CD14-positive monocyte (primary cell): ENCODE measurements at regions not wholly inside any gene's neighbourhood (a gene's known extent, or its start where the extent isn't known, plus 50 kb on each side); places are given as distances from the start of the nearest gene placed in this dataset.

Experiments
- DNase-seq, 3 donors: peaks; one replicate each; pipeline ENCODE4 v3.0.0-alpha.2; 2011 to 2022
- H2AFZ ChIP-seq: 2 replicates; pipeline ENCODE4 v1.6.0; 2012; ENCODE audit warnings: mild to moderate bottlenecking, low read depth, low read length, inconsistent platforms; ENCODE audit not compliant: insufficient read depth, poor library complexity, severe bottlenecking
- H3K27ac ChIP-seq, 2 donors: 1 replicate in 1 of 2; 2 replicates in 1 of 2; pipeline ENCODE4 v1.5.1; 2012 to 2013; ENCODE audit warnings: low read length in 2 of 2, control low read depth in 1 of 2, inconsistent platforms in 1 of 2, low read depth in 1 of 2, mild to moderate bottlenecking in 1 of 2
- H3K27me3 ChIP-seq, 2 donors: one replicate each; pipeline versions ENCODE4 v1.6.0 to v1.6.1; 2011 to 2013; ENCODE audit warnings: low read length in 2 of 2; ENCODE audit not compliant: control insufficient read depth in 2 of 2, insufficient read depth in 2 of 2
- H3K36me3 ChIP-seq, 2 donors: replicated peaks in 1 of 2; 1 replicate in 1 of 2; 2 replicates in 1 of 2; pipeline versions ENCODE4 v1.5.1 to v1.6.1; 2012 to 2013; ENCODE audit warnings: low read length in 2 of 2, control low read depth in 1 of 2, inconsistent platforms in 1 of 2, mild to moderate bottlenecking in 1 of 2; ENCODE audit not compliant: insufficient read depth in 2 of 2, control insufficient read depth in 1 of 2
- H3K4me1 ChIP-seq, 2 donors: 1 replicate in 1 of 2; 2 replicates in 1 of 2; pipeline versions ENCODE4 v1.5.1 to v1.6.1; 2012 to 2013; ENCODE audit warnings: low read length in 2 of 2, control low read depth in 1 of 2, inconsistent platforms in 1 of 2, mild to moderate bottlenecking in 1 of 2, moderate library complexity in 1 of 2; ENCODE audit not compliant: insufficient read depth in 2 of 2, control insufficient read depth in 1 of 2
- H3K4me2 ChIP-seq: replicated peaks from 2 replicates; pipeline ENCODE3; 2012; ENCODE audit warnings: low read length, moderate library complexity, mild to moderate bottlenecking; ENCODE audit not compliant: poor library complexity, severe bottlenecking; ENCODE audit errors: extremely low read depth
- H3K4me3 ChIP-seq, 3 experiments: fragments of 200-600 bp in 1 of 3; sonication (generic) in 1 of 3; replicated peaks in 1 of 3; 1 replicate in 2 of 3; 2 replicates in 1 of 3; pipeline ENCODE4 v1.5.1; 2011 to 2013; ENCODE audit warnings: low read length in 3 of 3, mild to moderate bottlenecking in 3 of 3, control low read depth in 2 of 3, low read depth in 2 of 3, inconsistent platforms in 1 of 3, moderate library complexity in 1 of 3
- H3K79me2 ChIP-seq: 2 replicates; pipeline ENCODE4 v1.6.0; 2012; ENCODE audit warnings: mild to moderate bottlenecking, control low read depth, inconsistent platforms, low read length, moderate library complexity; ENCODE audit not compliant: insufficient read depth
- H3K9ac ChIP-seq: 2 replicates; pipeline ENCODE4 v1.6.0; 2017; ENCODE audit warnings: low read length, mild to moderate bottlenecking; ENCODE audit not compliant: insufficient read depth, poor library complexity, severe bottlenecking
- H3K9me3 ChIP-seq, 2 donors: replicated peaks in 1 of 2; 1 replicate in 1 of 2; 2 replicates in 1 of 2; pipeline versions ENCODE4 v1.5.1 to v1.6.1; 2012 to 2013; ENCODE audit warnings: low read length in 2 of 2, control low read depth in 1 of 2; ENCODE audit not compliant: control insufficient read depth in 1 of 2, insufficient read depth in 1 of 2
- H4K20me1 ChIP-seq: 2 replicates; pipeline ENCODE4 v1.6.0; 2012; ENCODE audit warnings: mild to moderate bottlenecking, low read length, control low read depth, moderate library complexity; ENCODE audit not compliant: insufficient read depth
- H3K27ac Mint-ChIP-seq, 7 donors: one replicate each; pipeline ENCODE4 v1.8.0; 2020; ENCODE audit warnings: mild to moderate bottlenecking in 7 of 7, mixed read lengths in 7 of 7, moderate library complexity in 6 of 7, inconsistent platforms in 2 of 7
- H3K27me3 Mint-ChIP-seq, 3 donors: one replicate each; pipeline ENCODE4 v1.8.0; 2021 to 2022; ENCODE audit warnings: low read depth in 3 of 3, mild to moderate bottlenecking in 3 of 3, mixed read lengths in 3 of 3, moderate library complexity in 3 of 3, inconsistent platforms in 1 of 3
- H3K36me3 Mint-ChIP-seq, 2 donors: one replicate each; pipeline ENCODE4 v1.8.0; 2020; ENCODE audit warnings: mixed read lengths in 2 of 2, inconsistent platforms in 1 of 2, mild to moderate bottlenecking in 1 of 2
- H3K4me1 Mint-ChIP-seq: one replicate; pipeline ENCODE4 v1.8.0; 2020; ENCODE audit warnings: mild to moderate bottlenecking, mixed read lengths
- H3K4me3 Mint-ChIP-seq, 2 donors: one replicate each; pipeline ENCODE4 v1.8.0; 2020; ENCODE audit warnings: mild to moderate bottlenecking in 2 of 2, mixed read lengths in 2 of 2, moderate library complexity in 1 of 2
- H3K9me3 Mint-ChIP-seq, 7 donors: one replicate each; pipeline ENCODE4 v1.8.0; 2020 to 2022; ENCODE audit warnings: mixed read lengths in 7 of 7, mild to moderate bottlenecking in 6 of 7, moderate library complexity in 6 of 7, inconsistent platforms in 2 of 7
- CTCF ChIP-seq: fragments of 200-600 bp; IDR thresholded peaks from one replicate; pipeline ENCODE4 v1.8.0; 2022; ENCODE audit warnings: antibody characterized with exemption, mild to moderate bottlenecking
- WGBS: methylation state at CpG from one replicate; pipeline ENCODE4 v1.1.5; 2013; ENCODE audit warnings: missing lambda C conversion rate; ENCODE audit not compliant: insufficient coverage; 5-methylcytosine and 5-hydroxymethylcytosine counted together
- intact Hi-C, 2 donors: fragments of 100-400 bp; cut with micrococcal nuclease; formaldehyde crosslinking; loops; one replicate each; pipeline versions ENCODE4 v1.15.0 to v1.15.1; 2023

- Histone ChIP-seq H3K27ac (no peak overlapping the region), H2AFZ (no peak overlapping the region), H3K36me3 (no peaks in the 10 kb centered on the region), H3K79me2 (no peaks in the 10 kb centered on the region), H3K27me3 (no peaks in the 10 kb centered on the region), H3K4me1 (no peaks in the 10 kb centered on the region), H3K9me3 (peaks cover 0 to 2% of the 10 kb centered on the region in 2 donors), H3K9ac (no peak overlapping the region), H4K20me1 (no peaks in the 10 kb centered on the region), H3K4me2 (no peak overlapping the region), H3K4me3 (no peak overlapping the region)
- WGBS: 98% methylated on average over 4 of the region's 4 CpGs
- TF ChIP-seq CTCF: no peak
- intact Hi-C loops: no loop called here
- H3K27me3 Mint-ChIP-seq: peaks cover 0 to 4% (median 3%) of the 10 kb centered on the region in 3 donors
- no peaks in the 10 kb centered on the region for H3K4me1 Mint-ChIP-seq
- H3K9me3 Mint-ChIP-seq: peaks cover 0 to 4% (median 0%) of the 10 kb centered on the region in 7 donors
- H3K36me3 Mint-ChIP-seq: no peaks in the 10 kb centered on the region
- H3K27ac Mint-ChIP-seq: no peak overlapping the region
- no peak for DNase-seq
- H3K4me3 Mint-ChIP-seq: no peak overlapping the region
These were observed 63.1 kb upstream of the PTPRT start for GRCh38 chr20:43252761-43253160.

- Histone ChIP-seq H3K9ac (no peak overlapping the region), H3K79me2 (no peaks in the 10 kb centered on the region), H2AFZ (no peak overlapping the region), H3K4me3 (no peak overlapping the region), H3K9me3 (peaks cover 0 to 2% of the 10 kb centered on the region in 2 donors), H3K36me3 (no peaks in the 10 kb centered on the region), H4K20me1 (no peaks in the 10 kb centered on the region), H3K4me1 (no peaks in the 10 kb centered on the region), H3K27ac (no peak overlapping the region), H3K27me3 (no peaks in the 10 kb centered on the region), H3K4me2 (no peak overlapping the region)
- no peak for TF ChIP-seq CTCF
- no peak overlapping the region for H3K4me3 Mint-ChIP-seq
- no peak overlapping the region for H3K27ac Mint-ChIP-seq
- no peaks in the 10 kb centered on the region for H3K36me3 Mint-ChIP-seq
- H3K4me1 Mint-ChIP-seq: no peaks in the 10 kb centered on the region
- peaks cover 0 to 6% (median 2%) of the 10 kb centered on the region in 3 donors for H3K27me3 Mint-ChIP-seq
- DNase-seq: no peak
- no CpG with 5 or more reads among the region's 2 CpGs for WGBS
- peaks cover 0 to 4% (median 0%) of the 10 kb centered on the region in 7 donors for H3K9me3 Mint-ChIP-seq
- intact Hi-C loops: no loop called here
These were observed 58.6 kb upstream of the PTPRT start for GRCh38 chr20:43248341-43248740.
